D721Med (cell line): ENCODE measurements at regions not wholly inside any gene's neighbourhood (a gene's known extent, or its start where the extent isn't known, plus 50 kb on each side); places are given as distances from the start of the nearest gene placed in this dataset.
"Not testable (repeated sequence)": the region's sequence is repeated elsewhere in the genome, so short reads cannot be mapped to it uniquely, and the experiment has no call there.

ENCODE experiments used
- DNase-seq: peaks from one replicate; pipeline ENCODE4 v3.0.0; 2011; ENCODE audit warnings: low spot score; ENCODE audit not compliant: insufficient read length
- FAIRE-seq: peaks from 2 replicates; lab custom pipeline; 2011; peaks lifted over from hg19 to GRCh38; lab: Jason Lieb, UNC
- CTCF ChIP-seq: IDR thresholded peaks from 2 replicates; pipeline ENCODE4 v1.5.1; 2012; ENCODE audit warnings: mild to moderate bottlenecking, control low read depth; ENCODE audit not compliant: insufficient read depth; ENCODE audit errors: missing control alignments

- no peak for TF ChIP-seq CTCF
- FAIRE-seq: no peak
- DNase-seq: no peak
These were observed 118.5 kb upstream of the HSFY2 start for GRCh38 chrY:18891994-18892393.

- DNase-seq: no peak
- no peak for FAIRE-seq
- no peak for TF ChIP-seq CTCF
These were observed 116.0 kb upstream of the HSFY2 start for GRCh38 chrY:18889548-18889947.

- DNase-seq (no peak), FAIRE-seq (no peak)
- TF ChIP-seq CTCF: no peak
These were observed 111.2 kb upstream of the HSFY2 start for GRCh38 chrY:18884748-18885147.

GRCh38 chrY:18869145-18869544 is 95.6 kb upstream of the HSFY2 start:
- not testable (repeated sequence) for FAIRE-seq, DNase-seq

GRCh38 chrY:18866887-18867551 is 93.5 kb upstream of the HSFY2 start:
- not testable (repeated sequence) for FAIRE-seq, DNase-seq

GRCh38 chrY:18860856-18861255 is 87.3 kb upstream of the HSFY2 start:
- not testable (repeated sequence) for DNase-seq, FAIRE-seq

GRCh38 chrY:18858484-18859191 is 85.1 kb upstream of the HSFY2 start:
- FAIRE-seq: not testable (repeated sequence)

GRCh38 chrY:18855184-18855583 is 81.6 kb upstream of the HSFY2 start:
- not testable (repeated sequence) for FAIRE-seq, DNase-seq

More at GRCh38 chrY:18858484-18859191, 85.1 kb upstream of the HSFY2 start:
- not testable (repeated sequence) for DNase-seq

- DNase-seq, FAIRE-seq: not testable (repeated sequence)
These were observed 79.8 kb upstream of the HSFY2 start for GRCh38 chrY:18853323-18853722.

GRCh38 chrY:18836643-18837042 is 63.1 kb upstream of the HSFY2 start:
- not testable (repeated sequence) for FAIRE-seq, DNase-seq
